RPMI7951 (cell line): ENCODE measurements at regions not wholly inside any gene's neighbourhood (a gene's known extent, or its start where the extent isn't known, plus 50 kb on each side); places are given as distances from the start of the nearest gene placed in this dataset.

Experiments used
- DNase-seq: peaks from one replicate; pipeline ENCODE4 v3.0.0-alpha.2; 2012; ENCODE audit warnings: low read depth

- DNase-seq = no peak
Observed at GRCh38 chr7:124497176-124497575, 268.4 kb downstream of the GPR37 start.

- DNase-seq = no peak
Observed at GRCh38 chr7:124489925-124490324, 275.7 kb downstream of the GPR37 start.

- DNase-seq = no peak
Observed at GRCh38 chr7:124489082-124489819, 276.3 kb downstream of the GPR37 start.

- no peak for DNase-seq
Observed at GRCh38 chr7:124482229-124482628, 283.4 kb downstream of the GPR37 start.

GRCh38 chr7:124480821-124481290, 284.7 kb downstream of the GPR37 start:
- no peak for DNase-seq

- DNase-seq = no peak
Observed at GRCh38 chr7:124480036-124480820, 285.4 kb downstream of the GPR37 start.

- peak; percentile 28 for DNase-seq
Observed at GRCh38 chr7:124462249-124462648, 303.3 kb downstream of the GPR37 start.

GRCh38 chr7:124460555-124460954, 305.0 kb downstream of the GPR37 start:
- no peak for DNase-seq

GRCh38 chr7:124460056-124460450, 305.5 kb downstream of the GPR37 start:
- DNase-seq = no peak

- DNase-seq = peak; percentile 25
Observed at GRCh38 chr7:124459101-124460055, 306.2 kb downstream of the GPR37 start.

GRCh38 chr7:124457841-124458240, 307.8 kb downstream of the GPR37 start:
- peak; percentile 1 for DNase-seq

GRCh38 chr7:124456286-124456685, 309.3 kb downstream of the GPR37 start:
- no peak for DNase-seq

GRCh38 chr7:124452186-124452585, 313.4 kb downstream of the GPR37 start:
- DNase-seq = no peak

GRCh38 chr7:124449896-124450295, 315.7 kb downstream of the GPR37 start:
- no peak for DNase-seq

- DNase-seq = no peak
Observed at GRCh38 chr7:124444696-124445480, 320.7 kb downstream of the GPR37 start.

- no peak for DNase-seq
Observed at GRCh38 chr7:124443762-124444161, 321.8 kb downstream of the GPR37 start.

- no peak for DNase-seq
Observed at GRCh38 chr7:124440081-124440480, 325.5 kb downstream of the GPR37 start.

- DNase-seq = no peak
Observed at GRCh38 chr7:124432009-124432578, 333.5 kb downstream of the GPR37 start.

- no peak for DNase-seq
Observed at GRCh38 chr7:124429923-124430322, 335.7 kb downstream of the GPR37 start.

- no peak for DNase-seq
Observed at GRCh38 chr7:124428781-124429180, 336.8 kb downstream of the GPR37 start.

- DNase-seq = no peak
Observed at GRCh38 chr7:124426621-124427020, 339.0 kb downstream of the GPR37 start.
